Esophagus muscularis mucosa (tissue), 4 donors: ENCODE measurements at regions not wholly inside any gene's neighbourhood (a gene's known extent, or its start where the extent isn't known, plus 50 kb on each side); places are given as distances from the start of the nearest gene placed in this dataset.

Experiments used
- DNase-seq: peaks from one replicate; pipeline ENCODE4 v3.0.0-alpha.2; 2017; ENCODE audit errors: extremely low spot score
- H3K27ac ChIP-seq, 4 donors: fragments of 200-600 bp; sonication (generic); replicated peaks in 1 of 4; 1 replicate in 3 of 4; 2 replicates in 1 of 4; pipeline ENCODE4 v1.5.1; 2016 to 2019; ENCODE audit warnings: mild to moderate bottlenecking in 1 of 4
- H3K27me3 ChIP-seq, 4 donors: fragments of 200-600 bp; sonication (generic); one replicate each; pipeline versions ENCODE4 v1.5.1 to v1.6.0; 2016 to 2019
- H3K36me3 ChIP-seq, 4 donors: fragments of 200-600 bp; sonication (generic); one replicate each; pipeline ENCODE4 v1.5.1; 2016 to 2019
- H3K4me1 ChIP-seq, 4 donors: fragments of 200-600 bp; sonication (generic); one replicate each; pipeline ENCODE4 v1.5.1; 2016 to 2019
- H3K4me3 ChIP-seq, 4 donors: fragments of 200-600 bp; sonication (generic); 1 replicate in 2 of 4; 2 replicates in 2 of 4; pipeline ENCODE4 v1.5.1; 2016 to 2019; ENCODE audit warnings: mild to moderate bottlenecking in 4 of 4, moderate library complexity in 1 of 4
- H3K9me3 ChIP-seq, 4 donors: fragments of 200-600 bp; sonication (generic); 1 replicate in 3 of 4; 2 replicates in 1 of 4; pipeline ENCODE4 v1.5.1; 2016 to 2019
- CTCF ChIP-seq, 3 experiments: fragments of 200-600 bp in 2 of 3; fragments of 450-650 bp in 1 of 3; sonication (generic) in 2 of 3; IDR thresholded peaks; one replicate each; pipeline ENCODE4 v1.5.1; 2017 to 2019; ENCODE audit warnings: antibody characterized with exemption in 3 of 3, mild to moderate bottlenecking in 2 of 3, moderate library complexity in 1 of 3
- EP300 ChIP-seq: sonication (generic); formaldehyde crosslinking; IDR thresholded peaks from one replicate; pipeline ENCODE4 v1.6.1; 2017; ENCODE audit warnings: antibody characterized with exemption
- POLR2A ChIP-seq: fragments of 450-650 bp; IDR thresholded peaks from one replicate; pipeline ENCODE4 v1.6.1; 2017; ENCODE audit warnings: antibody characterized with exemption, moderate library complexity, mild to moderate bottlenecking, low read depth
- POLR2AphosphoS5 ChIP-seq, 2 donors: sonication (generic); formaldehyde crosslinking; IDR thresholded peaks; one replicate each; pipeline ENCODE4 v1.6.1; 2017; ENCODE audit warnings: antibody characterized with exemption in 2 of 2
- WGBS: methylation state at CpG from one replicate; pipeline ENCODE4 v1.1.5; 2018; 5-methylcytosine and 5-hydroxymethylcytosine counted together
- intact Hi-C: fragments of 100-400 bp; cut with DNase I; formaldehyde crosslinking; loops from one replicate; pipeline ENCODE4 v1.15.1; 2023

- Histone ChIP-seq H3K4me3 (no peak overlapping the region), H3K27ac (no peak overlapping the region), H3K9me3 (peaks cover 0 to 16% (median 3%) of the 10 kb centered on the region in 4 donors), H3K4me1 (no peaks in the 10 kb centered on the region), H3K27me3 (no peaks in the 10 kb centered on the region), H3K36me3 (no peaks in the 10 kb centered on the region)
- TF ChIP-seq CTCF (IDR thresholded peaks at IDR 0.05): no peak
- intact Hi-C loops: no loop called here
- no peak for DNase-seq
- 90% methylated on average over 2 of the region's 2 CpGs for WGBS
Observed at GRCh38 chr18:38948436-38948835, 1382.8 kb upstream of the CELF4 start.

- Histone ChIP-seq H3K9me3 (peaks cover 0 to 16% (median 3%) of the 10 kb centered on the region in 4 donors), H3K4me3 (no peak overlapping the region), H3K36me3 (no peaks in the 10 kb centered on the region), H3K27me3 (no peaks in the 10 kb centered on the region), H3K27ac (no peak overlapping the region), H3K4me1 (no peaks in the 10 kb centered on the region)
- no peak for DNase-seq
- 90% methylated on average over 23 of the region's 28 CpGs for WGBS
- TF ChIP-seq CTCF (IDR thresholded peaks at IDR 0.05) (no peak), POLR2AphosphoS5 (IDR thresholded peaks at IDR 0.05) (no peak), EP300 (no peak), POLR2A (no peak)
- intact Hi-C loops: no loop called here
Observed at GRCh38 chr18:38944446-38945024, 1378.9 kb upstream of the CELF4 start.

GRCh38 chr18:38941711-38942561 lies 1376.3 kb upstream of the CELF4 start:
- H3K27ac ChIP-seq: no peak overlapping the region
- H3K9me3 ChIP-seq: peaks cover 0 to 15% (median 3%) of the 10 kb centered on the region in 4 donors
- 72% methylated on average over 9 of the region's 9 CpGs for WGBS
- H3K36me3 ChIP-seq: no peaks in the 10 kb centered on the region
- no peak overlapping the region for H3K4me3 ChIP-seq
- intact Hi-C loops: no loop called here
- H3K4me1 ChIP-seq: no peaks in the 10 kb centered on the region
- DNase-seq: no peak
- no peak for TF ChIP-seq CTCF (IDR thresholded peaks at IDR 0.05)
- no peak for TF ChIP-seq POLR2A
- no peak for TF ChIP-seq EP300
- no peaks in the 10 kb centered on the region for H3K27me3 ChIP-seq

GRCh38 chr18:38940863-38941531 lies 1375.4 kb upstream of the CELF4 start:
- Histone ChIP-seq H3K9me3 (peaks cover 0 to 6% (median 3%) of the 10 kb centered on the region in 4 donors), H3K4me1 (no peaks in the 10 kb centered on the region), H3K4me3 (no peak overlapping the region), H3K27me3 (no peaks in the 10 kb centered on the region), H3K27ac (no peak overlapping the region), H3K36me3 (no peaks in the 10 kb centered on the region)
- no peak for DNase-seq
- TF ChIP-seq POLR2AphosphoS5 (IDR thresholded peaks at IDR 0.05) (no peak), POLR2A (no peak), CTCF (IDR thresholded peaks at IDR 0.05) (no peak), EP300 (no peak)
- WGBS: 80% methylated on average over 13 of the region's 13 CpGs
- intact Hi-C loops: no loop called here
